Endothelial cell of umbilical vein (primary cell): ENCODE measurements at regions not wholly inside any gene's neighbourhood (a gene's known extent, or its start where the extent isn't known, plus 50 kb on each side); places are given as distances from the start of the nearest gene placed in this dataset.

Experiments used
- BruUV-seq: library from RNA; stranded (reverse); fragments of 400-500 nt; replicated peaks from 2 replicates; lab custom pipeline; 2021; lab: Mats Ljungman, UMichigan
- CTCF ChIA-PET: fragments of 300-600, 350-600 bp; sonication (Branson Sonifier 250); formaldehyde crosslinking; loops from one replicate; lab custom pipeline; 2021; ENCODE audit warnings: antibody characterized with exemption, inconsistent platforms; lab: Charles Lee
- POLR2A ChIA-PET: fragments of 300-600, 350-600 bp; sonication (Branson Sonifier 250); formaldehyde crosslinking; loops from one replicate; lab custom pipeline; 2021; ENCODE audit warnings: antibody characterized with exemption, inconsistent platforms; lab: Charles Lee
- DNase-seq: peaks from one replicate; pipeline ENCODE4 v3.0.0-alpha.2; 2011; ENCODE audit warnings: low read depth, low spot score
- FAIRE-seq: peaks from 2 replicates; lab custom pipeline; 2011; peaks lifted over from hg19 to GRCh38; lab: Jason Lieb, UNC
- H2AFZ ChIP-seq: 2 replicates; pipeline ENCODE4 v1.6.0; 2012; ENCODE audit warnings: low read depth, low read length, control low read depth, inconsistent platforms
- H3K27ac ChIP-seq: 2 replicates; pipeline ENCODE4 v1.5.1; 2011; ENCODE audit warnings: low read depth, mild to moderate bottlenecking, control low read depth, low read length, moderate library complexity; ENCODE audit not compliant: insufficient read depth
- H3K27me3 ChIP-seq, 2 experiments: 2 replicates each; pipeline versions ENCODE4 v1.6.0 to v1.6.1; 2011; ENCODE audit warnings: low read length in 2 of 2, mixed read lengths in 1 of 2; ENCODE audit not compliant: control insufficient read depth in 2 of 2, insufficient read depth in 2 of 2
- H3K36me3 ChIP-seq, 2 experiments: 2 replicates in 1 of 2; 3 replicates in 1 of 2; pipeline ENCODE4 v1.5.1; 2011; ENCODE audit warnings: low read length in 2 of 2, mild to moderate bottlenecking in 1 of 2, moderate library complexity in 1 of 2; ENCODE audit not compliant: control insufficient read depth in 2 of 2, insufficient read depth in 2 of 2; ENCODE audit errors: extremely low read depth in 1 of 2
- H3K4me1 ChIP-seq: 3 replicates; pipeline ENCODE4 v1.5.1; 2011; ENCODE audit warnings: mild to moderate bottlenecking, low read length; ENCODE audit not compliant: control insufficient read depth, insufficient read depth; ENCODE audit errors: extremely low read depth
- H3K4me2 ChIP-seq: 2 replicates; pipeline ENCODE4 v1.6.1; 2011; ENCODE audit warnings: low read length, control low read depth, mixed read lengths; ENCODE audit not compliant: insufficient read depth
- H3K4me3 ChIP-seq, 3 experiments: fragments of 200-600 bp in 1 of 3; sonication (generic), shearing (Covaris generic) in 1 of 3; replicated peaks in 1 of 3; 2 replicates each; pipeline ENCODE4 v1.5.1; 2011 to 2016; ENCODE audit warnings: control low read depth in 3 of 3, low read length in 3 of 3, mild to moderate bottlenecking in 2 of 3, inconsistent platforms in 1 of 3, low read depth in 1 of 3, moderate library complexity in 1 of 3; ENCODE audit not compliant: insufficient read depth in 1 of 3
- H3K79me2 ChIP-seq: 2 replicates; pipeline ENCODE4 v1.6.0; 2012; ENCODE audit warnings: low read length, inconsistent platforms; ENCODE audit not compliant: control insufficient read depth, insufficient read depth
- H3K9ac ChIP-seq: replicated peaks from 2 replicates; pipeline ENCODE3; 2011; ENCODE audit warnings: low read length, control low read depth; ENCODE audit not compliant: insufficient read depth; ENCODE audit errors: extremely low read depth
- H3K9me1 ChIP-seq: replicated peaks from 3 replicates; pipeline ENCODE4 v1.6.0; 2011; ENCODE audit warnings: mild to moderate bottlenecking, low read length; ENCODE audit not compliant: control insufficient read depth, insufficient read depth; ENCODE audit errors: extremely low read depth
- H3K9me3 ChIP-seq: replicated peaks from 2 replicates; pipeline ENCODE4 v1.5.1; 2012; ENCODE audit warnings: low read length, inconsistent platforms; ENCODE audit not compliant: control insufficient read depth, insufficient read depth
- H4K20me1 ChIP-seq: replicated peaks from 2 replicates; pipeline ENCODE3; 2011; ENCODE audit warnings: mild to moderate bottlenecking, low read length; ENCODE audit not compliant: control insufficient read depth, insufficient read depth; ENCODE audit errors: extremely low read depth
- CTCF ChIP-seq, 2 donors: IDR thresholded peaks; 1 replicate in 1 of 2; 2 replicates in 1 of 2; pipeline ENCODE4 v1.5.1; 2011; ENCODE audit warnings: low read length in 2 of 2, mild to moderate bottlenecking in 2 of 2, moderate library complexity in 2 of 2, control low read depth in 1 of 2, inconsistent platforms in 1 of 2, low read depth in 1 of 2; ENCODE audit not compliant: insufficient read depth in 1 of 2; ENCODE audit errors: extremely low read depth in 1 of 2
- EZH2 ChIP-seq: IDR thresholded peaks from 2 replicates; pipeline ENCODE4 v1.6.1; 2012; ENCODE audit warnings: borderline replicate concordance, low read depth, mild to moderate bottlenecking, moderate library complexity, low read length, inconsistent platforms; ENCODE audit not compliant: severe bottlenecking
- FOS ChIP-seq: IDR thresholded peaks from 2 replicates; pipeline ENCODE4 v1.6.1; 2011; ENCODE audit warnings: mild to moderate bottlenecking, low read length, moderate library complexity, borderline replicate concordance; ENCODE audit not compliant: insufficient read depth
- MAX ChIP-seq: IDR thresholded peaks from 2 replicates; pipeline ENCODE4 v1.6.1; 2011; ENCODE audit not compliant: insufficient read depth, insufficient read length
- MYC ChIP-seq: IDR thresholded peaks from one replicate; pipeline ENCODE4 v1.6.1; 2011; ENCODE audit warnings: mild to moderate bottlenecking, low read depth, low read length
- dilution Hi-C: fragments of 300-500 bp; cut with MboI; formaldehyde crosslinking; loops from one replicate; pipeline ENCODE4 v1.15.0; 2019; ENCODE audit warnings: low sequenced_read_pairs; ENCODE audit not compliant: extremely low pct_ligation_motif_present
- intact Hi-C: fragments of 100-400 bp; cut with micrococcal nuclease; formaldehyde crosslinking; loops from one replicate; pipeline ENCODE4 v1.10.0; 2022

- Histone ChIP-seq H2AFZ (no peak overlapping the region), H3K4me1 (no peaks in the 10 kb centered on the region), H3K4me3 (no peak overlapping the region), H3K27me3 (no peaks in the 10 kb centered on the region), H3K9ac (no peak overlapping the region), H3K9me1 (no peaks in the 10 kb centered on the region), H3K79me2 (no peaks in the 10 kb centered on the region), H3K27ac (no peak overlapping the region), H3K9me3 (no peaks in the 10 kb centered on the region), H4K20me1 (no peaks in the 10 kb centered on the region), H3K36me3 (no peaks in the 10 kb centered on the region), H3K4me2 (no peak overlapping the region)
- intact Hi-C loops (no loop called here), dilution Hi-C loops (no loop called here)
- POLR2A ChIA-PET: no interaction called here
- no peak for DNase-seq
- FAIRE-seq: no peak
- CTCF ChIA-PET: no interaction called here
- BruUV-seq: no TSS peak
- no peak for TF ChIP-seq MAX
- no peak for TF ChIP-seq CTCF (IDR thresholded peaks at IDR 0.05; ENCODE audit: extremely low read depth in 1 of 2, insufficient read depth in 1 of 2, low read depth in 1 of 2, low read length in 2 of 2)
- no peak for TF ChIP-seq EZH2
- no peak for TF ChIP-seq MYC
- no peak for TF ChIP-seq FOS
Measured at GRCh38 chr3:13199006-13199776, 126.0 kb upstream of the IQSEC1 start.
